H1 (cell line): ENCODE measurements at regions not wholly inside any gene's neighbourhood (a gene's known extent, or its start where the extent isn't known, plus 50 kb on each side); places are given as distances from the start of the nearest gene placed in this dataset.

Source experiments
- FOSL1 ChIP-seq: IDR thresholded peaks from 2 replicates; pipeline ENCODE4 v1.6.1; 2011; ENCODE audit warnings: mild to moderate bottlenecking, low read depth, low read length, moderate library complexity; ENCODE audit not compliant: insufficient read depth
- JUND ChIP-seq: IDR thresholded peaks from 2 replicates; pipeline ENCODE4 v1.6.1; 2011; ENCODE audit warnings: mild to moderate bottlenecking, improper control_type of control experiment, low read length
- RXRA ChIP-seq: IDR thresholded peaks from 2 replicates; pipeline ENCODE4 v1.6.1; 2011; ENCODE audit warnings: low read depth, mild to moderate bottlenecking, low read length, moderate library complexity; ENCODE audit not compliant: insufficient read depth
- TF ChIP-seq, protein P1 (sequence below): IDR thresholded peaks from 2 replicates; pipeline ENCODE4 v1.6.1; 2012; ENCODE audit warnings: inconsistent platforms
- TF ChIP-seq, protein P2 (sequence below): IDR thresholded peaks from 2 replicates; pipeline ENCODE4 v1.6.1; 2012; ENCODE audit warnings: inconsistent platforms
- TF ChIP-seq, protein P3 (sequence below): IDR thresholded peaks from 2 replicates; pipeline ENCODE4 v1.6.1; 2011; ENCODE audit warnings: low read length, improper control_type of control experiment
- TF ChIP-seq, protein P4 (sequence below), 3 experiments: IDR thresholded peaks; 1 replicate in 2 of 3; 2 replicates in 1 of 3; pipeline versions ENCODE4 v1.5.1 to v1.6.1; 2011; ENCODE audit warnings: low read length in 3 of 3, mild to moderate bottlenecking in 3 of 3, inconsistent platforms in 2 of 3, low read depth in 1 of 3, moderate library complexity in 1 of 3; ENCODE audit not compliant: insufficient read depth in 1 of 3; ENCODE audit errors: control extremely low read depth in 1 of 3

DNA sequence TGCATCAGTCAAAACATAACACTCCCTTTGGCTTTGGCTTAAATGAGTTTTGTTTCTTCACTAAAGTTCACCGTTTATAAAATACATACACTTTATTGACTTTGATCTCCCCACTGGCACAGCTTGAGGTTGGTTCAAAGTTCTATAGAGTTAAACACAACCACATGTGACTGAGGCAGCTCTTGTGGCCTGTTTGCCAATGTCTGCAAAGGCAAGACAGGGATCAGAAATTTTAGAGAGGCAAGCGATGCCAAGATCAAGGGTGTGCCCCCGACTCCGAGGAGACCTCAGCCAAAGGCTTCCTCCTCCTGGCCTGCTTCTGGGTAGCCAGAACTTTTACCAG, 129.8 kb upstream of the JCAD start:
- TF ChIP-seq RXRA, result no peak
- TF ChIP-seq, protein P1, sequence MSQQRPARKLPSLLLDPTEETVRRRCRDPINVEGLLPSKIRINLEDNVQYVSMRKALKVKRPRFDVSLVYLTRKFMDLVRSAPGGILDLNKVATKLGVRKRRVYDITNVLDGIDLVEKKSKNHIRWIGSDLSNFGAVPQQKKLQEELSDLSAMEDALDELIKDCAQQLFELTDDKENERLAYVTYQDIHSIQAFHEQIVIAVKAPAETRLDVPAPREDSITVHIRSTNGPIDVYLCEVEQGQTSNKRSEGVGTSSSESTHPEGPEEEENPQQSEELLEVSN, result no peak
- TF ChIP-seq, protein P2, sequence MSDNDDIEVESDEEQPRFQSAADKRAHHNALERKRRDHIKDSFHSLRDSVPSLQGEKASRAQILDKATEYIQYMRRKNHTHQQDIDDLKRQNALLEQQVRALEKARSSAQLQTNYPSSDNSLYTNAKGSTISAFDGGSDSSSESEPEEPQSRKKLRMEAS, result no peak
- TF ChIP-seq JUND, result no peak
- TF ChIP-seq FOSL1, result no peak
- TF ChIP-seq, protein P3, sequence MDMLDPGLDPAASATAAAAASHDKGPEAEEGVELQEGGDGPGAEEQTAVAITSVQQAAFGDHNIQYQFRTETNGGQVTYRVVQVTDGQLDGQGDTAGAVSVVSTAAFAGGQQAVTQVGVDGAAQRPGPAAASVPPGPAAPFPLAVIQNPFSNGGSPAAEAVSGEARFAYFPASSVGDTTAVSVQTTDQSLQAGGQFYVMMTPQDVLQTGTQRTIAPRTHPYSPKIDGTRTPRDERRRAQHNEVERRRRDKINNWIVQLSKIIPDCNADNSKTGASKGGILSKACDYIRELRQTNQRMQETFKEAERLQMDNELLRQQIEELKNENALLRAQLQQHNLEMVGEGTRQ, result no peak
- TF ChIP-seq, protein P4, sequence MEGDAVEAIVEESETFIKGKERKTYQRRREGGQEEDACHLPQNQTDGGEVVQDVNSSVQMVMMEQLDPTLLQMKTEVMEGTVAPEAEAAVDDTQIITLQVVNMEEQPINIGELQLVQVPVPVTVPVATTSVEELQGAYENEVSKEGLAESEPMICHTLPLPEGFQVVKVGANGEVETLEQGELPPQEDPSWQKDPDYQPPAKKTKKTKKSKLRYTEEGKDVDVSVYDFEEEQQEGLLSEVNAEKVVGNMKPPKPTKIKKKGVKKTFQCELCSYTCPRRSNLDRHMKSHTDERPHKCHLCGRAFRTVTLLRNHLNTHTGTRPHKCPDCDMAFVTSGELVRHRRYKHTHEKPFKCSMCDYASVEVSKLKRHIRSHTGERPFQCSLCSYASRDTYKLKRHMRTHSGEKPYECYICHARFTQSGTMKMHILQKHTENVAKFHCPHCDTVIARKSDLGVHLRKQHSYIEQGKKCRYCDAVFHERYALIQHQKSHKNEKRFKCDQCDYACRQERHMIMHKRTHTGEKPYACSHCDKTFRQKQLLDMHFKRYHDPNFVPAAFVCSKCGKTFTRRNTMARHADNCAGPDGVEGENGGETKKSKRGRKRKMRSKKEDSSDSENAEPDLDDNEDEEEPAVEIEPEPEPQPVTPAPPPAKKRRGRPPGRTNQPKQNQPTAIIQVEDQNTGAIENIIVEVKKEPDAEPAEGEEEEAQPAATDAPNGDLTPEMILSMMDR (IDR thresholded peaks at IDR 0.05; ENCODE audit: control extremely low read depth in 1 of 3, insufficient read depth in 1 of 3, low read depth in 1 of 3, low read length in 3 of 3), result no peak
